GM23338 (cell line): ENCODE measurements at regions not wholly inside any gene's neighbourhood (a gene's known extent, or its start where the extent isn't known, plus 50 kb on each side); places are given as distances from the start of the nearest gene placed in this dataset.

Source experiments
- EZH2 ChIP-seq: fragments of 200-600 bp; sonication (generic); IDR thresholded peaks from one replicate; pipeline ENCODE4 v1.8.0; 2017; ENCODE audit warnings: antibody characterized with exemption, mild to moderate bottlenecking, low read depth; ENCODE audit not compliant: unreplicated experiment
- NANOG ChIP-seq: IDR thresholded peaks from 2 replicates; pipeline ENCODE4 v1.6.1; 2016; ENCODE audit warnings: antibody characterized with exemption, borderline replicate concordance
- POLR2AphosphoS5 ChIP-seq: IDR thresholded peaks from 2 replicates; pipeline ENCODE4 v1.6.1; 2016; ENCODE audit warnings: antibody characterized with exemption, low read depth
- TF ChIP-seq, protein P1 (sequence below): fragments of 250-450 bp; sonication (Bioruptor Pico); IDR thresholded peaks from 2 replicates; pipeline ENCODE4 v1.5.0; 2020; ENCODE audit warnings: mild to moderate bottlenecking, moderate library complexity
- TF ChIP-seq, protein P2 (sequence below): IDR thresholded peaks from one replicate; pipeline ENCODE4 v1.6.1; 2018; ENCODE audit warnings: antibody characterized with exemption; ENCODE audit not compliant: unreplicated experiment
- TF ChIP-seq, protein P3 (sequence below), 2 experiments: fragments of 200-600 bp in 1 of 2; sonication (generic) in 1 of 2; conservative IDR thresholded peaks; 2 replicates each; pipeline versions ENCODE4 v1.5.1 to v1.6.1; 2016 to 2017; ENCODE audit warnings: antibody characterized with exemption in 2 of 2, low read depth in 2 of 2, mild to moderate bottlenecking in 2 of 2, moderate library complexity in 1 of 2

DNA sequence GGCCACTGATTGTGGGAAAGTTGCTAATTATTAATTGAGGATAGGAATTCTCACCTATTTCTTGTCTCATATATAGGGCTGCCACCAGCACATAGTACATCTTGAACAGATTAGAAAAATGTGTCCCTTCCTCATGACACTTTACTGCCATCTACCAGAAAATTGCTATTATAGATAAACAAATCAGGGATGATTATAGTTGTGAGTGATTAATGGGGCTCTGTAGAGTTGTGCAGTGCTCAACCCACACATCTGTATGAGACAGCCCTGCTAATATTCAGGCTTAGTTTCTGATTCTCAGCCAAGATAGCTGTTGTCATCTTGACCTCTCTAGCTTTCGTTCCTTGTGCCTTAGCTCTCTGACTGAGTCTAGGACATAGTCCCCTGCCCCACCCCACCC lies 373.3 kb downstream of the TLE4 start:
- no peak for TF ChIP-seq EZH2
- TF ChIP-seq, protein P1, sequence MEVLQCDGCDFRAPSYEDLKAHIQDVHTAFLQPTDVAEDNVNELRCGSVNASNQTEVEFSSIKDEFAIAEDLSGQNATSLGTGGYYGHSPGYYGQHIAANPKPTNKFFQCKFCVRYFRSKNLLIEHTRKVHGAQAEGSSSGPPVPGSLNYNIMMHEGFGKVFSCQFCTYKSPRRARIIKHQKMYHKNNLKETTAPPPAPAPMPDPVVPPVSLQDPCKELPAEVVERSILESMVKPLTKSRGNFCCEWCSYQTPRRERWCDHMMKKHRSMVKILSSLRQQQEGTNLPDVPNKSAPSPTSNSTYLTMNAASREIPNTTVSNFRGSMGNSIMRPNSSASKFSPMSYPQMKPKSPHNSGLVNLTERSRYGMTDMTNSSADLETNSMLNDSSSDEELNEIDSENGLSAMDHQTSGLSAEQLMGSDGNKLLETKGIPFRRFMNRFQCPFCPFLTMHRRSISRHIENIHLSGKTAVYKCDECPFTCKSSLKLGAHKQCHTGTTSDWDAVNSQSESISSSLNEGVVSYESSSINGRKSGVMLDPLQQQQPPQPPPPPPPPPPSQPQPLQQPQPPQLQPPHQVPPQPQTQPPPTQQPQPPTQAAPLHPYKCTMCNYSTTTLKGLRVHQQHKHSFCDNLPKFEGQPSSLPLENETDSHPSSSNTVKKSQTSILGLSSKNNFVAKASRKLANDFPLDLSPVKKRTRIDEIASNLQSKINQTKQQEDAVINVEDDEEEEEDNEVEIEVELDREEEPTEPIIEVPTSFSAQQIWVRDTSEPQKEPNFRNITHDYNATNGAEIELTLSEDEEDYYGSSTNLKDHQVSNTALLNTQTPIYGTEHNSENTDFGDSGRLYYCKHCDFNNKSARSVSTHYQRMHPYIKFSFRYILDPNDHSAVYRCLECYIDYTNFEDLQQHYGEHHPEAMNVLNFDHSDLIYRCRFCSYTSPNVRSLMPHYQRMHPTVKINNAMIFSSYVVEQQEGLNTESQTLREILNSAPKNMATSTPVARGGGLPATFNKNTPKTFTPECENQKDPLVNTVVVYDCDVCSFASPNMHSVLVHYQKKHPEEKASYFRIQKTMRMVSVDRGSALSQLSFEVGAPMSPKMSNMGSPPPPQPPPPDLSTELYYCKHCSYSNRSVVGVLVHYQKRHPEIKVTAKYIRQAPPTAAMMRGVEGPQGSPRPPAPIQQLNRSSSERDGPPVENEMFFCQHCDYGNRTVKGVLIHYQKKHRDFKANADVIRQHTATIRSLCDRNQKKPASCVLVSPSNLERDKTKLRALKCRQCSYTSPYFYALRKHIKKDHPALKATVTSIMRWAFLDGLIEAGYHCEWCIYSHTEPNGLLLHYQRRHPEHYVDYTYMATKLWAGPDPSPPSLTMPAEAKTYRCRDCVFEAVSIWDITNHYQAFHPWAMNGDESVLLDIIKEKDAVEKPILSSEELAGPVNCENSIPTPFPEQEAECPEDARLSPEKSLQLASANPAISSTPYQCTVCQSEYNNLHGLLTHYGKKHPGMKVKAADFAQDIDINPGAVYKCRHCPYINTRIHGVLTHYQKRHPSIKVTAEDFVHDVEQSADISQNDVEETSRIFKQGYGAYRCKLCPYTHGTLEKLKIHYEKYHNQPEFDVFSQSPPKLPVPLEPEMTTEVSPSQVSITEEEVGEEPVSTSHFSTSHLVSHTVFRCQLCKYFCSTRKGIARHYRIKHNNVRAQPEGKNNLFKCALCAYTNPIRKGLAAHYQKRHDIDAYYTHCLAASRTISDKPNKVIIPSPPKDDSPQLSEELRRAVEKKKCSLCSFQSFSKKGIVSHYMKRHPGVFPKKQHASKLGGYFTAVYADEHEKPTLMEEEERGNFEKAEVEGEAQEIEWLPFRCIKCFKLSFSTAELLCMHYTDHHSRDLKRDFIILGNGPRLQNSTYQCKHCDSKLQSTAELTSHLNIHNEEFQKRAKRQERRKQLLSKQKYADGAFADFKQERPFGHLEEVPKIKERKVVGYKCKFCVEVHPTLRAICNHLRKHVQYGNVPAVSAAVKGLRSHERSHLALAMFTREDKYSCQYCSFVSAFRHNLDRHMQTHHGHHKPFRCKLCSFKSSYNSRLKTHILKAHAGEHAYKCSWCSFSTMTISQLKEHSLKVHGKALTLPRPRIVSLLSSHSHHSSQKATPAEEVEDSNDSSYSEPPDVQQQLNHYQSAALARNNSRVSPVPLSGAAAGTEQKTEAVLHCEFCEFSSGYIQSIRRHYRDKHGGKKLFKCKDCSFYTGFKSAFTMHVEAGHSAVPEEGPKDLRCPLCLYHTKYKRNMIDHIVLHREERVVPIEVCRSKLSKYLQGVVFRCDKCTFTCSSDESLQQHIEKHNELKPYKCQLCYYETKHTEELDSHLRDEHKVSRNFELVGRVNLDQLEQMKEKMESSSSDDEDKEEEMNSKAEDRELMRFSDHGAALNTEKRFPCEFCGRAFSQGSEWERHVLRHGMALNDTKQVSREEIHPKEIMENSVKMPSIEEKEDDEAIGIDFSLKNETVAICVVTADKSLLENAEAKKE (CRISPR knock-in tag), result no peak
- TF ChIP-seq POLR2AphosphoS5, result no peak
- TF ChIP-seq, protein P2, sequence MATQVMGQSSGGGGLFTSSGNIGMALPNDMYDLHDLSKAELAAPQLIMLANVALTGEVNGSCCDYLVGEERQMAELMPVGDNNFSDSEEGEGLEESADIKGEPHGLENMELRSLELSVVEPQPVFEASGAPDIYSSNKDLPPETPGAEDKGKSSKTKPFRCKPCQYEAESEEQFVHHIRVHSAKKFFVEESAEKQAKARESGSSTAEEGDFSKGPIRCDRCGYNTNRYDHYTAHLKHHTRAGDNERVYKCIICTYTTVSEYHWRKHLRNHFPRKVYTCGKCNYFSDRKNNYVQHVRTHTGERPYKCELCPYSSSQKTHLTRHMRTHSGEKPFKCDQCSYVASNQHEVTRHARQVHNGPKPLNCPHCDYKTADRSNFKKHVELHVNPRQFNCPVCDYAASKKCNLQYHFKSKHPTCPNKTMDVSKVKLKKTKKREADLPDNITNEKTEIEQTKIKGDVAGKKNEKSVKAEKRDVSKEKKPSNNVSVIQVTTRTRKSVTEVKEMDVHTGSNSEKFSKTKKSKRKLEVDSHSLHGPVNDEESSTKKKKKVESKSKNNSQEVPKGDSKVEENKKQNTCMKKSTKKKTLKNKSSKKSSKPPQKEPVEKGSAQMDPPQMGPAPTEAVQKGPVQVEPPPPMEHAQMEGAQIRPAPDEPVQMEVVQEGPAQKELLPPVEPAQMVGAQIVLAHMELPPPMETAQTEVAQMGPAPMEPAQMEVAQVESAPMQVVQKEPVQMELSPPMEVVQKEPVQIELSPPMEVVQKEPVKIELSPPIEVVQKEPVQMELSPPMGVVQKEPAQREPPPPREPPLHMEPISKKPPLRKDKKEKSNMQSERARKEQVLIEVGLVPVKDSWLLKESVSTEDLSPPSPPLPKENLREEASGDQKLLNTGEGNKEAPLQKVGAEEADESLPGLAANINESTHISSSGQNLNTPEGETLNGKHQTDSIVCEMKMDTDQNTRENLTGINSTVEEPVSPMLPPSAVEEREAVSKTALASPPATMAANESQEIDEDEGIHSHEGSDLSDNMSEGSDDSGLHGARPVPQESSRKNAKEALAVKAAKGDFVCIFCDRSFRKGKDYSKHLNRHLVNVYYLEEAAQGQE, result no peak
- TF ChIP-seq, protein P3, sequence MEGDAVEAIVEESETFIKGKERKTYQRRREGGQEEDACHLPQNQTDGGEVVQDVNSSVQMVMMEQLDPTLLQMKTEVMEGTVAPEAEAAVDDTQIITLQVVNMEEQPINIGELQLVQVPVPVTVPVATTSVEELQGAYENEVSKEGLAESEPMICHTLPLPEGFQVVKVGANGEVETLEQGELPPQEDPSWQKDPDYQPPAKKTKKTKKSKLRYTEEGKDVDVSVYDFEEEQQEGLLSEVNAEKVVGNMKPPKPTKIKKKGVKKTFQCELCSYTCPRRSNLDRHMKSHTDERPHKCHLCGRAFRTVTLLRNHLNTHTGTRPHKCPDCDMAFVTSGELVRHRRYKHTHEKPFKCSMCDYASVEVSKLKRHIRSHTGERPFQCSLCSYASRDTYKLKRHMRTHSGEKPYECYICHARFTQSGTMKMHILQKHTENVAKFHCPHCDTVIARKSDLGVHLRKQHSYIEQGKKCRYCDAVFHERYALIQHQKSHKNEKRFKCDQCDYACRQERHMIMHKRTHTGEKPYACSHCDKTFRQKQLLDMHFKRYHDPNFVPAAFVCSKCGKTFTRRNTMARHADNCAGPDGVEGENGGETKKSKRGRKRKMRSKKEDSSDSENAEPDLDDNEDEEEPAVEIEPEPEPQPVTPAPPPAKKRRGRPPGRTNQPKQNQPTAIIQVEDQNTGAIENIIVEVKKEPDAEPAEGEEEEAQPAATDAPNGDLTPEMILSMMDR (conservative IDR thresholded peaks at IDR 0.05; ENCODE audit: low read depth in 2 of 2), result no peak
- no peak for TF ChIP-seq NANOG
